ENCODE measurements at regions not wholly inside any gene's neighbourhood (a gene's known extent, or its start where the extent isn't known, plus 50 kb on each side); places are given as distances from the start of the nearest gene placed in this dataset.

- Histone ChIP-seq H3K27me3 (no peaks in the 10 kb centered on the region), H3K9me3 (no peaks in the 10 kb centered on the region), H3K36me3 (no peaks in the 10 kb centered on the region), H3K27ac (no peak overlapping the region), H3K4me1 (peaks cover 0 to 15% (median 4%) of the 10 kb centered on the region in 4 donors), H3K4me3 (no peak overlapping the region)
- in situ Hi-C loops (cut with MboI; ENCODE audit: low pct_ligation_motif_present in 1 of 4, low pct_unique_long_range_greater_than_20kb in 1 of 4, low sequenced_read_pairs in 3 of 4) = no loop called here
- no peak for DNase-seq
- WGBS, 2 donors (ENCODE audit: low coverage in 1 of 2) = 67 to 75% methylated on average over 3 of the region's 3 CpGs
- intact Hi-C loops (cut with DNase I; ENCODE audit: low total_unique reads) = no loop called here
- no peak for TF ChIP-seq POLR2AphosphoS5 (IDR thresholded peaks at IDR 0.05)
- TF ChIP-seq POLR2A (IDR thresholded peaks at IDR 0.05) = no peak
- TF ChIP-seq EP300 (IDR thresholded peaks at IDR 0.05; ENCODE audit: low read depth) = no peak
- TF ChIP-seq CTCF (IDR thresholded peaks at IDR 0.05) = no peak
These were observed 321.3 kb upstream of the TFPI start for GRCh38 chr2:187875261-187876141.

DNA sequence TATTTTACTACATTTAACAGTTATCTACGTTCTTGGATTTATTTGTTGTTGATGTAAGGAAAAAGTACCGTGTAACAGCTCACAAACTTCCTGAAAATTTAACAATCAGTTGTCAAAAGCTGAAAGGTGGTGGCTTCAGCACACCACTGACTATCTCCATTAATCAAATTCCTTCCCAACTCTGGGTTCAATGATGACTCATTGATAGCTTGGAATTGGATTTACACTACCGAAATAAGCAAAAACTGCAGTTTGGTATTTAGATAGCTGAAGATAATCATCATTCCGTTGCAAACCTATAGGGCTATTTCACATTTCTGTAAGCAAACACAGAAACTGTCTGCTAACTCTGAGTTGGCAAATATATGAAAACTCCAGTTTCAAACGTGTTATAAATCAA, 322.3 kb upstream of the TFPI start:
- Histone ChIP-seq H3K4me3 (no peak overlapping the region), H3K27me3 (no peaks in the 10 kb centered on the region), H3K9me3 (no peaks in the 10 kb centered on the region), H3K36me3 (no peaks in the 10 kb centered on the region), H3K27ac (no peak overlapping the region), H3K4me1 (peaks cover 0 to 15% (median 5%) of the 10 kb centered on the region in 4 donors)
- in situ Hi-C loops (cut with MboI; ENCODE audit: low pct_ligation_motif_present in 1 of 4, low pct_unique_long_range_greater_than_20kb in 1 of 4, low sequenced_read_pairs in 3 of 4) = no loop called here
- WGBS, 2 donors (ENCODE audit: low coverage in 1 of 2) = 58 to 63% methylated on average over 5 of the region's 5 CpGs
- intact Hi-C loops (cut with DNase I; ENCODE audit: low total_unique reads) = no loop called here
- DNase-seq = no peak
- TF ChIP-seq POLR2AphosphoS5 (IDR thresholded peaks at IDR 0.05) = no peak

- no peaks in the 10 kb centered on the region for H3K27me3 ChIP-seq
- intact Hi-C loops (cut with DNase I; ENCODE audit: low total_unique reads) = no loop called here
- H3K4me3 ChIP-seq = no peak overlapping the region
- in situ Hi-C loops (cut with MboI; ENCODE audit: low pct_ligation_motif_present in 1 of 4, low pct_unique_long_range_greater_than_20kb in 1 of 4, low sequenced_read_pairs in 3 of 4) = no loop called here
- no peak for DNase-seq
- H3K9me3 ChIP-seq = no peaks in the 10 kb centered on the region
- H3K4me1 ChIP-seq = peaks cover 0 to 15% (median 7%) of the 10 kb centered on the region in 4 donors
- no peaks in the 10 kb centered on the region for H3K36me3 ChIP-seq
- no peak overlapping the region for H3K27ac ChIP-seq
- no peak for TF ChIP-seq CTCF (IDR thresholded peaks at IDR 0.05)
These were observed 323.2 kb upstream of the TFPI start for GRCh38 chr2:187877391-187877790.

DNA sequence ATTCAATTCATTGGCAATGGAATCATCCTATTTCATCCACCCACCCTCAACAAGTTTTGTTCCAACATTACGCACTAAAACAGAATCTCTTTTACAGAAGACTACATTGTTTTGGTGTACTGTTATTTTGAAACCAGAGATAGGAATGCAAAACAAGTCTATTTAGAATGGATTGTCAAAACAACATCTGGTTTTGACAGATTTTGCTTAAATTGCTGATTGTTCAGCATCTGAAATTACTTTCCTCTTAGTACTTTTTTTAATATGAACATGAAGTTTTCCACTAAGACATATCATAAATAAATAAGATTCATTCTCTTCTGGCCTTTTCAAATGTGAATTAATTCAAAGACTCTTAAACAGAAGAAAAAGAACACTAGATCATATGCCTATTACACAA, 323.9 kb upstream of the TFPI start:
- DNase-seq = no peak
- H3K4me1 ChIP-seq = peaks cover 0 to 15% (median 7%) of the 10 kb centered on the region in 4 donors
- H3K27ac ChIP-seq = no peak overlapping the region
- no peaks in the 10 kb centered on the region for H3K9me3 ChIP-seq
- no peaks in the 10 kb centered on the region for H3K27me3 ChIP-seq
- intact Hi-C loops (cut with DNase I; ENCODE audit: low total_unique reads) (no loop called here), in situ Hi-C loops (cut with MboI; ENCODE audit: low pct_ligation_motif_present in 1 of 4, low pct_unique_long_range_greater_than_20kb in 1 of 4, low sequenced_read_pairs in 3 of 4) (no loop called here)
- TF ChIP-seq CTCF (IDR thresholded peaks at IDR 0.05) (no peak), EP300 (IDR thresholded peaks at IDR 0.05; ENCODE audit: low read depth) (no peak), POLR2AphosphoS5 (IDR thresholded peaks at IDR 0.05) (no peak), POLR2A (IDR thresholded peaks at IDR 0.05) (no peak)
- H3K4me3 ChIP-seq = no peak overlapping the region
- H3K36me3 ChIP-seq = no peaks in the 10 kb centered on the region
- 77 to 92% methylated on average over 1 of the region's 1 CpG for WGBS, 2 donors (ENCODE audit: low coverage in 1 of 2)

GRCh38 chr2:187879491-187879890, 325.3 kb upstream of the TFPI start:
- H3K9me3 ChIP-seq = no peaks in the 10 kb centered on the region
- no peak overlapping the region for H3K27ac ChIP-seq
- H3K36me3 ChIP-seq = no peaks in the 10 kb centered on the region
- intact Hi-C loops (cut with DNase I; ENCODE audit: low total_unique reads) = no loop called here
- DNase-seq = no peak
- H3K4me3 ChIP-seq = no peak overlapping the region
- TF ChIP-seq CTCF (IDR thresholded peaks at IDR 0.05) (no peak), EP300 (IDR thresholded peaks at IDR 0.05; ENCODE audit: low read depth) (no peak), POLR2AphosphoS5 (IDR thresholded peaks at IDR 0.05) (no peak), POLR2A (IDR thresholded peaks at IDR 0.05) (no peak)
- in situ Hi-C loops (cut with MboI; ENCODE audit: low pct_ligation_motif_present in 1 of 4, low pct_unique_long_range_greater_than_20kb in 1 of 4, low sequenced_read_pairs in 3 of 4) = no loop called here
- 79 to 87% methylated on average over 7 of the region's 7 CpGs for WGBS, 2 donors (ENCODE audit: low coverage in 1 of 2)
- peaks cover 0 to 15% (median 4%) of the 10 kb centered on the region in 4 donors for H3K4me1 ChIP-seq
- H3K27me3 ChIP-seq = no peaks in the 10 kb centered on the region
